HG02938 (cell line): ENCODE measurements at regions not wholly inside any gene's neighbourhood (a gene's known extent, or its start where the extent isn't known, plus 50 kb on each side); places are given as distances from the start of the nearest gene placed in this dataset.
A peak's percentile ranks its signal among the peaks of the same experiment; 100 is the strongest.

ENCODE experiments used
- ATAC-seq: cut with Tn5 transposase; IDR thresholded peaks from one replicate; pipeline ENCODE4 v1.9.1; 2021; ENCODE audit warnings: mild to moderate bottlenecking, moderate library complexity; ENCODE audit not compliant: unreplicated experiment

- ATAC-seq, result peak; percentile 65
Measured at GRCh38 chr1:221939607-221940006, 197.7 kb upstream of the DUSP10 start.

- peak; percentile 50 for ATAC-seq
Measured at GRCh38 chr1:221937155-221937953, 195.5 kb upstream of the DUSP10 start.

- no peak for ATAC-seq
Measured at GRCh38 chr1:221933814-221934213, 191.9 kb upstream of the DUSP10 start.

GRCh38 chr1:221926441-221926840, 184.6 kb upstream of the DUSP10 start:
- ATAC-seq, result no peak

- no peak for ATAC-seq
Measured at GRCh38 chr1:221925947-221926346, 184.1 kb upstream of the DUSP10 start.

- no peak for ATAC-seq
Measured at GRCh38 chr1:221923929-221924598, 182.2 kb upstream of the DUSP10 start.

- ATAC-seq, result no peak
Measured at GRCh38 chr1:221921936-221922335, 180.0 kb upstream of the DUSP10 start.

GRCh38 chr1:221919743-221920142, 177.9 kb upstream of the DUSP10 start:
- no peak for ATAC-seq

- no peak for ATAC-seq
Measured at GRCh38 chr1:221919341-221919740, 177.5 kb upstream of the DUSP10 start.

- no peak for ATAC-seq
Measured at GRCh38 chr1:221916176-221916575, 174.3 kb upstream of the DUSP10 start.

GRCh38 chr1:221915764-221916163, 173.9 kb upstream of the DUSP10 start:
- ATAC-seq, result no peak

- no peak for ATAC-seq
Measured at GRCh38 chr1:221913351-221913892, 171.5 kb upstream of the DUSP10 start.

- ATAC-seq, result no peak
Measured at GRCh38 chr1:221912230-221912629, 170.3 kb upstream of the DUSP10 start.

- ATAC-seq, result peak; percentile 51
Measured at GRCh38 chr1:221911714-221912113, 169.8 kb upstream of the DUSP10 start.

- ATAC-seq, result peak; percentile 84
Measured at GRCh38 chr1:221910222-221910621, 168.3 kb upstream of the DUSP10 start.

- no peak for ATAC-seq
Measured at GRCh38 chr1:221908573-221908972, 166.7 kb upstream of the DUSP10 start.

- no peak for ATAC-seq
Measured at GRCh38 chr1:221907166-221907932, 165.5 kb upstream of the DUSP10 start.

- no peak for ATAC-seq
Measured at GRCh38 chr1:221905802-221906201, 163.9 kb upstream of the DUSP10 start.

- no peak for ATAC-seq
Measured at GRCh38 chr1:221904319-221904718, 162.4 kb upstream of the DUSP10 start.

GRCh38 chr1:221903594-221903993, 161.7 kb upstream of the DUSP10 start:
- no peak for ATAC-seq

GRCh38 chr1:221902961-221903360, 161.1 kb upstream of the DUSP10 start:
- no peak for ATAC-seq
